ENCODE measurements at regions not wholly inside any gene's neighbourhood (a gene's known extent, or its start where the extent isn't known, plus 50 kb on each side); places are given as distances from the start of the nearest gene placed in this dataset.

DNA sequence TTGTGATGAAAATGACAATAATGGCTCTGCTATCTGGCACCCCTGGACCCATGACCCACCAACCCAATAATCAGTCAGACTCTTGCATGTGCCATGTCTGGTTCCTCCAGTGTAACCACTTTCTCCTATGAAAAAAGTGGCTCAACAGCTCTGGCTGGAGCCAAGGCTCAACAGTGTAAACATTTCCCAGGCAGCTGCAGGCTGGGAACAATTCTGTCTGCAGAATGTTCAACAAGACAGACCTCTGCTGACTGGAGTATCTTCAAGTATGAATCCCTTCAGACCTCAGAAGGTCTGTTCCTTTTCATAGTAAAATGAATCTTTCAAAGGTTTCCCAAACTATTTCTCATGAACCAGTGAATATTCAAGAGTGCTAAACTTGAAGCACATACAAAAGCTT is 410.1 kb upstream of the HTR2A start:
- H2AFZ ChIP-seq (ENCODE audit: low read depth, low read length): no peak overlapping the region
- H3K9me3 Mint-ChIP-seq (ENCODE audit: unreplicated experiment): peaks cover 7% of the 10 kb centered on the region
- no peaks in the 10 kb centered on the region for H3K27me3 ChIP-seq (ENCODE audit: insufficient read depth, low read length)
- no peak overlapping the region for H3K4me2 ChIP-seq (ENCODE audit: low read length)
- no peak overlapping the region for H3K4me3 Mint-ChIP-seq (ENCODE audit: unreplicated experiment)
- H3K79me2 ChIP-seq (ENCODE audit: insufficient read depth, low read length): no peaks in the 10 kb centered on the region
- no peaks in the 10 kb centered on the region for H3K36me3 Mint-ChIP-seq (ENCODE audit: low read depth, unreplicated experiment)
- no peak for DNase-seq (ENCODE audit: low read depth)
- no peak for TF ChIP-seq EZH2 (IDR thresholded peaks at IDR 0.05; ENCODE audit: insufficient read depth, low read length)
- TF ChIP-seq, protein P1, sequence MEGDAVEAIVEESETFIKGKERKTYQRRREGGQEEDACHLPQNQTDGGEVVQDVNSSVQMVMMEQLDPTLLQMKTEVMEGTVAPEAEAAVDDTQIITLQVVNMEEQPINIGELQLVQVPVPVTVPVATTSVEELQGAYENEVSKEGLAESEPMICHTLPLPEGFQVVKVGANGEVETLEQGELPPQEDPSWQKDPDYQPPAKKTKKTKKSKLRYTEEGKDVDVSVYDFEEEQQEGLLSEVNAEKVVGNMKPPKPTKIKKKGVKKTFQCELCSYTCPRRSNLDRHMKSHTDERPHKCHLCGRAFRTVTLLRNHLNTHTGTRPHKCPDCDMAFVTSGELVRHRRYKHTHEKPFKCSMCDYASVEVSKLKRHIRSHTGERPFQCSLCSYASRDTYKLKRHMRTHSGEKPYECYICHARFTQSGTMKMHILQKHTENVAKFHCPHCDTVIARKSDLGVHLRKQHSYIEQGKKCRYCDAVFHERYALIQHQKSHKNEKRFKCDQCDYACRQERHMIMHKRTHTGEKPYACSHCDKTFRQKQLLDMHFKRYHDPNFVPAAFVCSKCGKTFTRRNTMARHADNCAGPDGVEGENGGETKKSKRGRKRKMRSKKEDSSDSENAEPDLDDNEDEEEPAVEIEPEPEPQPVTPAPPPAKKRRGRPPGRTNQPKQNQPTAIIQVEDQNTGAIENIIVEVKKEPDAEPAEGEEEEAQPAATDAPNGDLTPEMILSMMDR (IDR thresholded peaks at IDR 0.05; ENCODE audit: insufficient read depth, low read depth, low read length): no peak
- H3K27me3 Mint-ChIP-seq (ENCODE audit: low read depth, unreplicated experiment): no peaks in the 10 kb centered on the region
- no peaks in the 10 kb centered on the region for H4K20me1 ChIP-seq (ENCODE audit: insufficient read depth, low read length)
- no peak overlapping the region for H3K27ac ChIP-seq (ENCODE audit: low read depth, low read length)
- FAIRE-seq: no peak
- no peak overlapping the region for H3K9ac ChIP-seq (ENCODE audit: low read length)
- H3K4me1 Mint-ChIP-seq (ENCODE audit: low read depth, unreplicated experiment): no peaks in the 10 kb centered on the region
- H3K36me3 ChIP-seq (ENCODE audit: insufficient read depth, low read length): no peaks in the 10 kb centered on the region
- H3K27ac Mint-ChIP-seq (ENCODE audit: unreplicated experiment): no peak overlapping the region
- H3K4me3 ChIP-seq (ENCODE audit: insufficient read depth, low read depth, low read length): no peak overlapping the region
- H3K4me1 ChIP-seq (ENCODE audit: insufficient read depth, low read length): no peaks in the 10 kb centered on the region
- H3K9me3 ChIP-seq (ENCODE audit: insufficient read depth, low read depth, low read length): no peaks in the 10 kb centered on the region

DNA sequence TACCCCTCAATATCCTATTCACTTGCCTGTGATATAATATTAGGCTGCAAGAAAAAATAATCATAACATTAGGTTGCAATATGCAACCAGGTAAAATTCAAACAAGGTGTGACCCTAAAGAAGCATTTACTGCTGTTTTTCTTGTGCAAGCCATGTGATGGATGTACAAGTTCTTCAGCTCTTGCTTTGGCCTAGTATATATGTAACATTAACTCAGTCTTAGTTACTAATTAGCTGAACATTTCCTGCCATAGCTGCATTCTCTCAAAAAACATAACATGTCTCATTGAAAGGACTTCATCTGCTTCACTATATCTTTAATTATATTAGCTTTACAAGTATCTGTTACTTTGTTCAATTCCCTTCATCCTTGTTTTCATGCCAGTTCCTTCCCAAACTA is 406.8 kb upstream of the HTR2A start:
- Histone ChIP-seq H3K9ac (ENCODE audit: low read length) (no peak overlapping the region), H2AFZ (ENCODE audit: low read depth, low read length) (no peak overlapping the region), H4K20me1 (ENCODE audit: insufficient read depth, low read length) (no peaks in the 10 kb centered on the region), H3K4me3 (ENCODE audit: insufficient read depth, low read depth, low read length) (no peak overlapping the region), H3K9me3 (ENCODE audit: insufficient read depth, low read depth, low read length) (no peaks in the 10 kb centered on the region), H3K36me3 (ENCODE audit: insufficient read depth, low read length) (no peaks in the 10 kb centered on the region), H3K27ac (ENCODE audit: low read depth, low read length) (no peak overlapping the region), H3K4me1 (ENCODE audit: insufficient read depth, low read length) (peaks cover 6% of the 10 kb centered on the region), H3K27me3 (ENCODE audit: insufficient read depth, low read length) (no peaks in the 10 kb centered on the region), H3K79me2 (ENCODE audit: insufficient read depth, low read length) (no peaks in the 10 kb centered on the region), H3K4me2 (ENCODE audit: low read length) (no peak overlapping the region)
- no peaks in the 10 kb centered on the region for H3K27me3 Mint-ChIP-seq (ENCODE audit: low read depth, unreplicated experiment)
- no peak for TF ChIP-seq EZH2 (IDR thresholded peaks at IDR 0.05; ENCODE audit: insufficient read depth, low read length)
- TF ChIP-seq, protein P1 (IDR thresholded peaks at IDR 0.05; ENCODE audit: insufficient read depth, low read depth, low read length): no peak
- H3K27ac Mint-ChIP-seq (ENCODE audit: unreplicated experiment): no peak overlapping the region
- H3K4me3 Mint-ChIP-seq (ENCODE audit: unreplicated experiment): no peak overlapping the region
- FAIRE-seq (no peak), DNase-seq (ENCODE audit: low read depth) (no peak)
- no peaks in the 10 kb centered on the region for H3K9me3 Mint-ChIP-seq (ENCODE audit: unreplicated experiment)
- no peaks in the 10 kb centered on the region for H3K36me3 Mint-ChIP-seq (ENCODE audit: low read depth, unreplicated experiment)
- H3K4me1 Mint-ChIP-seq (ENCODE audit: low read depth, unreplicated experiment): no peaks in the 10 kb centered on the region

DNA sequence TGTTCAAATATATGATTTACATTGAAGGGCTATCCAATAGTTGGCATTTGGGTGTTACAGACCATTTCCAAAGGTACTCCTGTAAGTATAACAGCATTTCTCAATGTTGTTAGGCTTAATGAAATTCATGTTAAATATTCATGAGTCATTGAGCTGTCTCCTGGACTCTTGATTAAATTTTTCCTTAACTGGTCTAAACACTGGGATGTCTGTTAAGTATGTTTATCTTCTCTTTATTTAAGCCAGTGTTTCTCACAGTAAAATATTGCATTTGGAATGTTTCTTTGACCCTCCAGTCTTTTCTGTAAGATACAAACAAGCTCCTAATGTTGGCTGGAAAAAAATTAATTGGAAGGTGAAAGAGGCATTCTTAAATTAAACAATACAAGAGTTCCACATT is 402.5 kb upstream of the HTR2A start:
- Mint-ChIP-seq H3K4me1 (ENCODE audit: low read depth, unreplicated experiment) (no peaks in the 10 kb centered on the region), H3K36me3 (ENCODE audit: low read depth, unreplicated experiment) (no peaks in the 10 kb centered on the region), H3K27me3 (ENCODE audit: low read depth, unreplicated experiment) (no peaks in the 10 kb centered on the region), H3K9me3 (ENCODE audit: unreplicated experiment) (peaks cover 2% of the 10 kb centered on the region), H3K27ac (ENCODE audit: unreplicated experiment) (no peak overlapping the region), H3K4me3 (ENCODE audit: unreplicated experiment) (no peak overlapping the region)
- Histone ChIP-seq H3K36me3 (ENCODE audit: insufficient read depth, low read length) (no peaks in the 10 kb centered on the region), H4K20me1 (ENCODE audit: insufficient read depth, low read length) (no peaks in the 10 kb centered on the region), H3K9ac (ENCODE audit: low read length) (no peak overlapping the region), H3K4me2 (ENCODE audit: low read length) (no peak overlapping the region), H3K27ac (ENCODE audit: low read depth, low read length) (no peak overlapping the region), H3K4me1 (ENCODE audit: insufficient read depth, low read length) (peaks cover 9% of the 10 kb centered on the region), H3K4me3 (ENCODE audit: insufficient read depth, low read depth, low read length) (no peak overlapping the region), H3K79me2 (ENCODE audit: insufficient read depth, low read length) (no peaks in the 10 kb centered on the region), H2AFZ (ENCODE audit: low read depth, low read length) (no peak overlapping the region), H3K27me3 (ENCODE audit: insufficient read depth, low read length) (no peaks in the 10 kb centered on the region), H3K9me3 (ENCODE audit: insufficient read depth, low read depth, low read length) (no peaks in the 10 kb centered on the region)
- TF ChIP-seq, protein P1 (IDR thresholded peaks at IDR 0.05; ENCODE audit: insufficient read depth, low read depth, low read length): no peak
- TF ChIP-seq EZH2 (IDR thresholded peaks at IDR 0.05; ENCODE audit: insufficient read depth, low read length): no peak
- FAIRE-seq: no peak
- peak; percentile 58 for DNase-seq (ENCODE audit: low read depth)

Data from astrocyte (in vitro differentiated cells and primary cell).